22Rv1 (cell line): ENCODE measurements at regions not wholly inside any gene's neighbourhood (a gene's known extent, or its start where the extent isn't known, plus 50 kb on each side); places are given as distances from the start of the nearest gene placed in this dataset.

Experiments used
- CTCF ChIP-seq: fragments of 450-650 bp; IDR thresholded peaks from 2 replicates; pipeline ENCODE4 v1.5.1; 2017; ENCODE audit warnings: mild to moderate bottlenecking
- ZFX ChIP-seq: fragments of 450-650 bp; IDR thresholded peaks from 2 replicates; pipeline ENCODE4 v1.6.1; 2017; ENCODE audit warnings: antibody characterized with exemption, borderline replicate concordance

- TF ChIP-seq CTCF, result no peak
- no peak for TF ChIP-seq ZFX
These were observed 274.2 kb downstream of the CDH26 start for GRCh38 chr20:60232380-60232779.
